HG02884 (cell line): ENCODE measurements at regions not wholly inside any gene's neighbourhood (a gene's known extent, or its start where the extent isn't known, plus 50 kb on each side); places are given as distances from the start of the nearest gene placed in this dataset.
A peak's percentile ranks its signal among the peaks of the same experiment; 100 is the strongest.

ENCODE experiments used
- ATAC-seq: cut with Tn5 transposase; IDR thresholded peaks from one replicate; pipeline ENCODE4 v1.9.1; 2021; ENCODE audit warnings: mild to moderate bottlenecking, moderate library complexity; ENCODE audit not compliant: unreplicated experiment

- ATAC-seq: no peak
Observed at GRCh38 chr4:11592276-11592675, 163.6 kb upstream of the HS3ST1 start.

DNA sequence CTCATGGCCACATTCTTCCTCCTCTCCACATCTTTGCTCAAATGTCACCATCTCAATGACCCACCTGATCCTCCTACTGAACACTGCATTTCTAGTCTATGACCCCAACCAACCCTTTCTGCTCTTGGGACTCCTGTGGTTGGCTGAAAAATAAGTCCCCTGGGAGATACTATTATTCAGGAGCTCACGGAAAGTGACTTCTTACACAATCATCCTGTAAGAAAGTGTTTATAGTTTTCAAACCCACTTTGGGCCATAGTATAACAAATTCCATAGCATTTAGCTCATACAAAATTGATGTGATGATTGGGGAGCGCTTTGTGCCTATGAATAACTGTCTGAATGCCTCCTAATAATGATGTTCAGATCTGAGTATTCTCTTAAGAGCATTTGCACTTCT, 161.4 kb upstream of the HS3ST1 start:
- no peak for ATAC-seq

DNA sequence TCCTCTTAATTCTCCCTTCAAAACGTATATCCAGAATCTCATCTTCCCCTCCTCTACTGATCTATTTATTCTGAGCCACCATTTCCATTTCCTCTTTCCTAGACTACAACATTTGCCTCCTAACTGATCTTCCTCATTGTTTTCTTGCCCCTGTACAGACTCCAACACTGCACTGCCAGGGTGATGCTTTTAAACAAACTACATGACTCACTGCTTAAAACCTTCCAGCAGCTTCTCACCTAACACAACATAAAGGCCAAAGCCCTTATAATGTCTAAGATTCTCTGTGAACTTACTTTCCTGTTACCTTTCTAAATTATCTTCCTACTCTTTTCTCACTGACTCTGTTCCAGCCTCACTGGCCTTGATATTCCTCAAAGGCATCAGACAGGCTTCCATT, 161.0 kb upstream of the HS3ST1 start:
- ATAC-seq: no peak

- ATAC-seq: no peak
Observed at GRCh38 chr4:11587797-11588196, 159.1 kb upstream of the HS3ST1 start.

- ATAC-seq: no peak
Observed at GRCh38 chr4:11585506-11585905, 156.8 kb upstream of the HS3ST1 start.

GRCh38 chr4:11568511-11568910, 139.8 kb upstream of the HS3ST1 start:
- no peak for ATAC-seq

GRCh38 chr4:11566444-11567022, 137.8 kb upstream of the HS3ST1 start:
- peak; percentile 63 for ATAC-seq

DNA sequence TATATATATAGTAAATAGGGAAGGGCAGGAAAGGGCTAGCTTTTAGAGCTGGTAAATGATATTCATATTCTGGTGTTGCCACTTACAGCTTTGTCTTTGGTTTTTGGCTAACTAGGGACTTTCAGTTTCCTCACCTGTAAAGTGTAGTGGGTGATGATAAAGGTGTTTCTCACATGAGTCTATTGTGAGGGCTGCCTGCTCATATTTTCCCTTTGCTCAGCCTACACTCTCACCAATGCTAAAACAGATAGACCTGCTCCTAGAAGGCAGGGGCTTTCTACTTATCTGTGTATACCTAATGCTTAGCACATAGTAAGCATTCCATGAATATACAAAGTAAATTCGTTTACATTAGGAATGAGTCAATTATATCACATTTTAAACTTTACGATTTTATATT, 137.2 kb upstream of the HS3ST1 start:
- no peak for ATAC-seq

DNA sequence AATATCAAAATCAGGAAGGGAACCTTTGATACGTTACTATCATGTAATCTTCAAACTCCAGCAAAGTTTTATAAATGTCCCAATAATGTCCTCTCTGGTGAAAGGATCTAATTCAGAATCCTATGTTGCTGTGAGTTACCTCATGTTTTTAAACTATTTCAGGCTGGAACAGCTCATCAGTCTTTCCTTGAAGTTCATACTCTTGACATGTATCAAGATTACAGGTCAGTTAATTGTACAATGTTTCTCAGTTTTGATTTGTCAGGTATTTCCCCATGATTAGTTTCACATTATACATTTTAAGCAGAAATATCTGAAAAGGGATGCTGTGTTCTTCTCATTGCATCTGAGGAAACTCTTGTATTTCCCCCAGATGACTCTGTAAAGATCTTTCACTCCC, 136.5 kb upstream of the HS3ST1 start:
- no peak for ATAC-seq

- ATAC-seq: no peak
Observed at GRCh38 chr4:11564021-11564420, 135.3 kb upstream of the HS3ST1 start.

DNA sequence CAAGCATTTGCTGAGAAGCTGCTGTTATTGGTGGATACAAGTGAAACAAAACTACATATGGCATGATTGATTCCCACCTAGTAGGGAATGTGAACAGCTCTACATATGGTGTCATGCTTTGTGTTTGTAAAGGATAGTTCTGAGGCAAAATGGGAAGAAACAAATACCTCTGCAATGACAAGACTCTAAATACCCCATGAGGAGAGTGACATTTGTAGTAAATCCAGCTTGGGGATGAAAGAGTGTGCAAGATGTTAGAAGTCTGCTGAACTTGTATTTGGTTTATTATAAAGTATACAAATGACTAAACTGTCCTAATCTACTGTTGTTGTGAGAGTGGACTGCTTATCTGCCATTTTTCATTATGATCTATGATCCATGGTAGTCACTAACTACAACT, 120.8 kb upstream of the HS3ST1 start:
- no peak for ATAC-seq

GRCh38 chr4:11548597-11549082, 119.9 kb upstream of the HS3ST1 start:
- ATAC-seq: peak; percentile 94

GRCh38 chr4:11546391-11547175, 117.9 kb upstream of the HS3ST1 start:
- no peak for ATAC-seq

DNA sequence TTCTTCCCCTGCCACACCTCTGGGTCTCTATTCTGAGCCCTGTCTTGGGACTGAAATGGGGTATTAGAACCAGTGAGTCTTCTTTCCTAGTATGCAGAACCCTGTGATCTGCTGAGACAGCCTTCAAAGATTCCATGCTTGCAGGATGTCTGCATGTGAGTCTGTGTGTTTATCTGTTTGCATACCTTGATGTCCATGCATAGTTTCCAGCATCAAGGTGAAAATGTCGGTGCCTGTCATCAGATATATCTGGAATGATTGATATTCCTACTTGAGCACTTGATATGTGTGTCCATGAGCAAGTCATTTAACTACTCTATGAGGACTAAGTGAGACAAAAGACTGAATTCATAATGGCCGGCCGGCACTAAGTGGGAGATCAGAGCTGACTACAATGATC, 117.0 kb upstream of the HS3ST1 start:
- no peak for ATAC-seq

- no peak for ATAC-seq
Observed at GRCh38 chr4:11544211-11544610, 115.5 kb upstream of the HS3ST1 start.

- no peak for ATAC-seq
Observed at GRCh38 chr4:11543706-11544105, 115.0 kb upstream of the HS3ST1 start.

DNA sequence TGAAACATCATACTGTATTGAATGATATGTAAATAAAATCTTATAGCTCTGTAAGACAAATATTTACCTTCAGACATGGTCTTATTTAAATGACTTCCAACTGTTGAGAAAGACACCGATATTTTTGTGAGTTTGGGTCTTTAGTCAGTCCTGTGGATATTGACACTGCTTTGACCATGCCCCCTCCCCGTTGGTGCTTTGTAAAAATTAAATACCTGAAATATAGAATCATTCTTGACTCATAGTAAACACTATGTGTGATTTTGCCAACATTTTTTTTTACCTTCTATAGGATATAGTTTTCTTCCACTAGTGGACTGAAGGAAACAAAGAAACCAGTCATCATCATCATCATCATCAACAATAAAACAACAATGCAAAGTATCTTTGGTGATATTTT, 114.3 kb upstream of the HS3ST1 start:
- no peak for ATAC-seq

GRCh38 chr4:11537846-11538245, 109.2 kb upstream of the HS3ST1 start:
- ATAC-seq: no peak

DNA sequence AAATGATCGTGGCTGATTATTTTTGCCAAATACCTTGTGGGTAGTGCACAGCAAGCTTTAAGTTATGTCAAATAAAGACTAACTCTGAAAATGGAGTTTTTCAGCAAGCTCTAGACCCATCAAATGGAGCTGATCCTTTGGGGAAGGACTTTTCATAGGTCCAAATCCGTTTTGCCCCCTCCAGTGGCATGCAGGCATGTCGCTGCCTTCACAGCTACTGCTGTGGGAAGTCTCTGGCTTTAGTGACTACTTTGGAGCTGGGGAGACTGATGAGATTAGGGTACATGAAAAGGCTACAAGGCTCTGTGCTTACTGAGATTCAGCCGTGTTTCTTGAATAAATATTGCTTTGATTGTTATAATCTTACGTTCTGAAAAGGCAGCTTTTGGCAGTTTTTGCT, 106.6 kb upstream of the HS3ST1 start:
- ATAC-seq: no peak

GRCh38 chr4:11534623-11535302, 106.1 kb upstream of the HS3ST1 start:
- ATAC-seq: no peak

GRCh38 chr4:11532138-11532537, 103.4 kb upstream of the HS3ST1 start:
- no peak for ATAC-seq

DNA sequence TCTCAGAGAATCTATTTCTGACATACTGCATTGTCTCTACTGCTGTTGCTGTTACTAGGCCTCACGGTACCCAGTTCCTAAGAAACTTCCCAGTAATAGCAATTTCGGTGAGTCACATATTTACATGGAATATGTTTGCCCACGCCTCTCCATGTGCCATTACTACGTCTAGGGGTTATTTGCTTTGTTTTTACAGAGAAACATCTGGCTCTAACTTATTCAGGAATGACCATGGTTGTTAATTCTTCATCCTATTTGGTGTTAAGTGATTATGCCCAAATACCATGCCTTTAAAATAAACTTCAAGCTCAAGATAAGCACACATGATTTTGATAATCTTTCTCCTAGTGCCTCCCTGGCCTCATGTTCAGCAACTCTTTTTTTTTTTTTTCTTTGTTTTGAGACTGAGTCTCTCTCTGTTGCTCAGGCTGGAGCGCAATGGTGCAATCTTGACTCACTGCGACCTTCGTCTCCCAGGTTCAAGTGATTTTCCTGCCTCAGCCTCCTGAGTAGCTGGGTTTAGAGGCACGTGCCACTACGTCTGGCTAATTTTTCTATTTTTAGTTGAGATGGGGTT, 101.0 kb upstream of the HS3ST1 start:
- ATAC-seq: no peak
